Small intestine (tissue), 7 donors: ENCODE measurements at regions not wholly inside any gene's neighbourhood (a gene's known extent, or its start where the extent isn't known, plus 50 kb on each side); places are given as distances from the start of the nearest gene placed in this dataset.
"Not testable (repeated sequence)": the region's sequence is repeated elsewhere in the genome, so short reads cannot be mapped to it uniquely, and the experiment has no call there.

Source experiments
- DNase-seq, 2 donors: peaks; one replicate each; pipeline versions ENCODE4 v3.0.0 to v3.0.0-alpha.2; 2013
- FAIRE-seq: peaks from 2 replicates; lab custom pipeline; 2012; peaks lifted over from hg19 to GRCh38; lab: Jason Lieb, UNC
- H3K27ac ChIP-seq, 3 donors: one replicate each; pipeline ENCODE4 v1.5.1; 2013; ENCODE audit warnings: low read length in 2 of 3, mild to moderate bottlenecking in 2 of 3, control low read depth in 1 of 3, inconsistent platforms in 1 of 3, low read depth in 1 of 3, moderate library complexity in 1 of 3
- H3K27me3 ChIP-seq, 3 donors: one replicate each; pipeline ENCODE4 v1.6.1; 2013; ENCODE audit warnings: low read length in 3 of 3, inconsistent platforms in 1 of 3; ENCODE audit not compliant: control insufficient read depth in 3 of 3, insufficient read depth in 3 of 3
- H3K36me3 ChIP-seq, 3 donors: one replicate each; pipeline ENCODE4 v1.6.1; 2013; ENCODE audit warnings: low read length in 3 of 3, inconsistent platforms in 1 of 3, low read depth in 1 of 3, mild to moderate bottlenecking in 1 of 3, moderate library complexity in 1 of 3; ENCODE audit not compliant: control insufficient read depth in 3 of 3, insufficient read depth in 2 of 3
- H3K4me1 ChIP-seq, 3 donors: one replicate each; pipeline ENCODE4 v1.6.1; 2013; ENCODE audit warnings: low read length in 2 of 3, inconsistent platforms in 1 of 3, low read depth in 1 of 3, mild to moderate bottlenecking in 1 of 3, moderate library complexity in 1 of 3; ENCODE audit not compliant: control insufficient read depth in 3 of 3, insufficient read depth in 2 of 3
- H3K4me3 ChIP-seq, 3 donors: one replicate each; pipeline ENCODE4 v1.5.1; 2013; ENCODE audit warnings: low read length in 3 of 3, control low read depth in 1 of 3, inconsistent platforms in 1 of 3, low read depth in 1 of 3, mild to moderate bottlenecking in 1 of 3, moderate library complexity in 1 of 3
- H3K9me3 ChIP-seq, 2 donors: one replicate each; pipeline ENCODE4 v1.6.1; 2013; ENCODE audit warnings: low read depth in 1 of 2, low read length in 1 of 2; ENCODE audit not compliant: control insufficient read depth in 2 of 2, insufficient read depth in 1 of 2
- WGBS, 3 donors: extraction: QIAGEN DNeasy Blood & Tissue Kit; methylation state at CpG; one replicate each; pipeline ENCODE4 v1.1.7; 2013; 5-methylcytosine and 5-hydroxymethylcytosine counted together
- donor health status: healthy with polysubstance abuse.
- donor health status: control.
- donor health status: control.
- donor health status: Bipolar disorder and iron deficiency.
- donor health status: healthy.

DNA sequence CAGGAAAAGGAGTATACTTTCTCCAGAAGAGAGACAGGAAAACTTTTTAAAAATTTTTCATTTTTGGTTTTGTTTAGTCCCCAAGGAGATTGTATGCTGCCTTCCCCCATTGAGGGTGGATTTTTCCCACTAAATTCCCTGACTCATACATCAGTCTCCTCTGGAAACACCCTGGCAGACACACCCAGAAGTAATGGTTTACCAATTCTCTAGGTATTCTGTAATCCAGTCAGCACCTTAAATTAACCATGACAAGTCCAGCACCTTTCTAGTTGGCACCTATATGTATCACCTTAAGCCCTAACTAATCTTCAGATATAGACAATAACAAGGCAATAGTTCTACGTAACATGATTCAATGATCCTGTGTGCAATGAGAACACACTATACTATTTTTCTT, 165.9 kb upstream of the NPAP1 start:
- DNase-seq, H3K27ac ChIP-seq, H3K4me3 ChIP-seq, H3K9me3 ChIP-seq, FAIRE-seq, H3K27me3 ChIP-seq, H3K36me3 ChIP-seq, H3K4me1 ChIP-seq: not testable (repeated sequence)
- WGBS, 3 donors = 78 to 88% (median 85%) methylated on average over 1 of the region's 1 CpG

GRCh38 chr15:24511598-24511997, 164.0 kb upstream of the NPAP1 start:
- WGBS, 3 donors = 29 to 71% (median 48%) methylated on average over 3 of the region's 3 CpGs
- H3K4me1 ChIP-seq, H3K27me3 ChIP-seq, H3K36me3 ChIP-seq, FAIRE-seq, H3K9me3 ChIP-seq, H3K27ac ChIP-seq, DNase-seq, H3K4me3 ChIP-seq: not testable (repeated sequence)

GRCh38 chr15:24518772-24519171, 156.8 kb upstream of the NPAP1 start:
- FAIRE-seq, H3K9me3 ChIP-seq, H3K27me3 ChIP-seq, H3K27ac ChIP-seq, DNase-seq, H3K4me1 ChIP-seq, H3K36me3 ChIP-seq, H3K4me3 ChIP-seq: not testable (repeated sequence)
- WGBS, 3 donors = 74 to 80% (median 76%) methylated on average over 3 of the region's 4 CpGs

- H3K27ac ChIP-seq, FAIRE-seq, DNase-seq, H3K4me1 ChIP-seq, H3K9me3 ChIP-seq, H3K36me3 ChIP-seq, H3K4me3 ChIP-seq, H3K27me3 ChIP-seq: not testable (repeated sequence)
- 33 to 49% (median 46%) methylated on average over 3 of the region's 3 CpGs for WGBS, 3 donors
Observed at GRCh38 chr15:24531235-24531634, 144.3 kb upstream of the NPAP1 start.

GRCh38 chr15:24534032-24534431, 141.5 kb upstream of the NPAP1 start:
- not testable (repeated sequence) for H3K27me3 ChIP-seq, FAIRE-seq, H3K27ac ChIP-seq, H3K9me3 ChIP-seq, H3K4me3 ChIP-seq, H3K4me1 ChIP-seq, DNase-seq, H3K36me3 ChIP-seq
- WGBS, 3 donors = 91 to 93% (median 92%) methylated on average over 1 of the region's 1 CpG

- H3K4me3 ChIP-seq, H3K4me1 ChIP-seq, H3K9me3 ChIP-seq, FAIRE-seq, H3K36me3 ChIP-seq, H3K27me3 ChIP-seq, H3K27ac ChIP-seq, DNase-seq: not testable (repeated sequence)
- 77 to 84% (median 78%) methylated on average over 5 of the region's 5 CpGs for WGBS, 3 donors
Observed at GRCh38 chr15:24557281-24557680, 118.3 kb upstream of the NPAP1 start.

GRCh38 chr15:24607636-24608035, 67.9 kb upstream of the NPAP1 start:
- Histone ChIP-seq H3K36me3 (no peaks in the 10 kb centered on the region), H3K4me3 (no peak overlapping the region), H3K27ac (no peak overlapping the region), H3K4me1 (no peaks in the 10 kb centered on the region), H3K27me3 (no peaks in the 10 kb centered on the region), H3K9me3 (peaks cover 2% of the 10 kb centered on the region in 2 donors)
- WGBS, 3 donors = 66 to 76% (median 71%) methylated on average over 4 of the region's 4 CpGs
- no peak for DNase-seq
- no peak for FAIRE-seq

GRCh38 chr15:24617646-24618045, 57.9 kb upstream of the NPAP1 start:
- Histone ChIP-seq H3K36me3 (peaks cover 0 to 3% (median 0%) of the 10 kb centered on the region in 3 donors), H3K9me3 (peaks cover 3 to 13% of the 10 kb centered on the region in 2 donors), H3K4me3 (no peak overlapping the region), H3K27ac (no peak overlapping the region), H3K27me3 (no peaks in the 10 kb centered on the region), H3K4me1 (no peaks in the 10 kb centered on the region)
- DNase-seq (no peak), FAIRE-seq (no peak)
- WGBS, 3 donors = 7 to 54% (median 48%) methylated on average over 1 of the region's 1 CpG

GRCh38 chr15:24621630-24622215, 53.9 kb upstream of the NPAP1 start:
- H3K4me3 ChIP-seq = no peak overlapping the region
- no peak overlapping the region for H3K27ac ChIP-seq
- no peak for FAIRE-seq
- no peaks in the 10 kb centered on the region for H3K27me3 ChIP-seq
- no peak for DNase-seq
- H3K4me1 ChIP-seq = no peaks in the 10 kb centered on the region
- peaks cover 0 to 3% (median 0%) of the 10 kb centered on the region in 3 donors for H3K36me3 ChIP-seq
- 73 to 80% (median 76%) methylated on average over 3 of the region's 3 CpGs for WGBS, 3 donors
- H3K9me3 ChIP-seq = peaks cover 3 to 13% of the 10 kb centered on the region in 2 donors
